ENCODE measurements at regions not wholly inside any gene's neighbourhood (a gene's known extent, or its start where the extent isn't known, plus 50 kb on each side); places are given as distances from the start of the nearest gene placed in this dataset.

GRCh38 chr9:120043448-120043847 is 536.5 kb downstream of the CDK5RAP2 start:
- ChIA-PET CTCF (no interaction called here), POLR2A (no interaction called here)
- BruUV-seq (replicated peaks), result no TSS peak
- Histone ChIP-seq H3K27ac (ENCODE audit: insufficient read depth, low read depth, low read length) (no peak overlapping the region), H2AFZ (ENCODE audit: low read depth, low read length) (no peak overlapping the region), H3K27me3 (ENCODE audit: control insufficient read depth in 2 of 2, insufficient read depth in 2 of 2, low read length in 2 of 2) (no peaks in the 10 kb centered on the region), H4K20me1 (replicated peaks; ENCODE audit: control insufficient read depth, extremely low read depth, insufficient read depth, low read length) (no peaks in the 10 kb centered on the region), H3K9ac (replicated peaks; ENCODE audit: extremely low read depth, insufficient read depth, low read length) (no peak overlapping the region), H3K9me1 (replicated peaks; ENCODE audit: control insufficient read depth, extremely low read depth, insufficient read depth, low read length) (no peaks in the 10 kb centered on the region), H3K4me3 (replicated peaks in 1 of 3; ENCODE audit: insufficient read depth in 1 of 3, low read depth in 1 of 3, low read length in 3 of 3) (no peak overlapping the region), H3K4me1 (ENCODE audit: control insufficient read depth, extremely low read depth, insufficient read depth, low read length) (no peaks in the 10 kb centered on the region), H3K4me2 (ENCODE audit: insufficient read depth, low read length) (no peak overlapping the region), H3K36me3 (ENCODE audit: control insufficient read depth in 2 of 2, extremely low read depth in 1 of 2, insufficient read depth in 2 of 2, low read length in 2 of 2) (no peaks in the 10 kb centered on the region), H3K9me3 (replicated peaks; ENCODE audit: control insufficient read depth, insufficient read depth, low read length) (peaks cover 2% of the 10 kb centered on the region), H3K79me2 (ENCODE audit: control insufficient read depth, insufficient read depth, low read length) (no peaks in the 10 kb centered on the region)
- intact Hi-C loops (cut with micrococcal nuclease), result no loop called here
- FAIRE-seq (no peak), DNase-seq (ENCODE audit: low read depth, low spot score) (no peak)
- dilution Hi-C loops (cut with MboI; ENCODE audit: extremely low pct_ligation_motif_present, low sequenced_read_pairs), result no loop called here
- no peak for TF ChIP-seq POLR2AphosphoS5 (IDR thresholded peaks at IDR 0.05; ENCODE audit: insufficient read depth, low read depth, low read length)
- TF ChIP-seq CTCF (IDR thresholded peaks at IDR 0.05; ENCODE audit: extremely low read depth in 1 of 2, insufficient read depth in 1 of 2, low read depth in 1 of 2, low read length in 2 of 2), result no peak
- no peak for TF ChIP-seq EZH2 (IDR thresholded peaks at IDR 0.05; ENCODE audit: borderline replicate concordance, low read depth, low read length, severe bottlenecking)
- TF ChIP-seq FOS (IDR thresholded peaks at IDR 0.05; ENCODE audit: borderline replicate concordance, insufficient read depth, low read length), result no peak
- TF ChIP-seq MAX (IDR thresholded peaks at IDR 0.05; ENCODE audit: insufficient read depth, insufficient read length), result no peak
- no peak for TF ChIP-seq POLR2A (IDR thresholded peaks at IDR 0.05; ENCODE audit: low read depth, low read length)
- TF ChIP-seq GATA2 (IDR thresholded peaks at IDR 0.05; ENCODE audit: insufficient read depth, insufficient read length, low read depth, low read length), result no peak
- TF ChIP-seq JUN (IDR thresholded peaks at IDR 0.05; ENCODE audit: borderline replicate concordance, insufficient read depth, insufficient read length, low read depth), result no peak
- no peak for TF ChIP-seq MYC (IDR thresholded peaks at IDR 0.05; ENCODE audit: low read depth, low read length)

All from endothelial cell of umbilical vein (primary cell).